GM18867 (cell line): ENCODE measurements at regions not wholly inside any gene's neighbourhood (a gene's known extent, or its start where the extent isn't known, plus 50 kb on each side); places are given as distances from the start of the nearest gene placed in this dataset.
"Not testable (repeated sequence)": the region's sequence is repeated elsewhere in the genome, so short reads cannot be mapped to it uniquely, and the experiment has no call there.

ENCODE experiments used
- ATAC-seq: cut with Tn5 transposase; IDR thresholded peaks from one replicate; pipeline ENCODE4 v1.9.1; 2021; ENCODE audit warnings: mild to moderate bottlenecking, moderate library complexity; ENCODE audit not compliant: unreplicated experiment

GRCh38 chr9:42568942-42569556 is 385.6 kb downstream of the SPATA31A6 start:
- ATAC-seq: not testable (repeated sequence)

DNA sequence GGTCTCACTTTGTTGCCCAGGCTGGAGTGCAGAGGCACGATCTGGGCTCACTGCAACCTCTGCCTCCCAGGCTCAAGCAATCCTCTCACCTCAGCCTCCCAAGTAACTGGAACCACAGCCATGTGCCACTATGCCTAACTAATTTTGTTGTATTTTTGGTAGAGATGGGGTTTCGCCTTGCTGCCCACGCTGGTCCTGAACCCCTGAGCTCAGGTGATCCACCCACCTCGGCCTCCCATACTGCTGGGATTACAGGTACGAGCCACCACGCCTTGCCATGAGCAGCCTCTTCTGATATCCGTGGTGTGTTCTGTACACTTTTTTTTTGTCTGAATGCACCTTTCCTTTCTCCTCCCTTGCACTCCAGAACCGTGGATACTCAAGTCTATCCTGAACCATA is 394.4 kb downstream of the SPATA31A6 start:
- not testable (repeated sequence) for ATAC-seq
